ENCODE measurements at regions not wholly inside any gene's neighbourhood (a gene's known extent, or its start where the extent isn't known, plus 50 kb on each side); places are given as distances from the start of the nearest gene placed in this dataset.
"Not testable (repeated sequence)": the region's sequence is repeated elsewhere in the genome, so short reads cannot be mapped to it uniquely, and the experiment has no call there.

DNA sequence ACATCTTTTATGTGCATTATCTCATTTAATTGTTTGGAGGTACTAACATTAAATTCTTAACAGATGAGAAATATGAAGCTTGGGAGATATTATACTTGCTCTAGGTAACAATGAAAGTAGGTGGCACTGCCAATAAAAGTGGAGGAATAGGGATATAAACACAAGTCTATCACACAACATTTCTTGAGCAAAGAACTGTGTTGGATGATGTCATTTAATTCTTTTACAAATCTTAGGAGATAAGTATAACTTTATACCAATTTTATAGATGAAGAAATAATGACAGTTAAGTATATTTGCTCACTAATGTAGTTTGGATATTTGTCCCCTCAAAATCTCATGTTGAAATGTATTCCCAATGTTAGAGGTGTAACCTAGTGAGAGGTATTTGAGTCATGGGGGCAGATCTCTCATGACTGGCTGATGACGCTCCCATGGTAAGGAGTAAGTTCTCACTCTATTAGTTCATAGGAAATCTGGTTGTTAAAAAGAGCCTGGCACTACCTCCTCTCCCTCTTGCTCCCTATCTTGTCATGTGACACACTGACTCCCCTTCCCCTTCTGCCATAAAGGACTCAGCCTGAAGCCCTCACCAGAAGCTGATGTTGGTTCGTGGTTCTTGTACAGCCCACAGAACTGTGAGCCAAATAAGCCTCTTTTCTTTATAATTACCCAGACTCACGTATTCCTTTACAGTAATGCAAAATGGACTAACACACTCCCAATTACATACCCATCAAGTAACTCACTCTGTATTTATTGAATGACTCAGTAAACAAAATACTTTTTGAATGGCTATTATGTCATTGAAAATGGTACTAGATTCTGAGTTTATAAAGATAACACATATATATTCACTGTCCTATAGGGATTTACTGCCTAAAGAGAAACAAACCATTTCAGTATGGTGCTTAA is 146.8 kb upstream of the KITLG start:
- DNase-seq (ENCODE audit: low read depth in 2 of 2, low spot score in 1 of 2): no peak

DNA sequence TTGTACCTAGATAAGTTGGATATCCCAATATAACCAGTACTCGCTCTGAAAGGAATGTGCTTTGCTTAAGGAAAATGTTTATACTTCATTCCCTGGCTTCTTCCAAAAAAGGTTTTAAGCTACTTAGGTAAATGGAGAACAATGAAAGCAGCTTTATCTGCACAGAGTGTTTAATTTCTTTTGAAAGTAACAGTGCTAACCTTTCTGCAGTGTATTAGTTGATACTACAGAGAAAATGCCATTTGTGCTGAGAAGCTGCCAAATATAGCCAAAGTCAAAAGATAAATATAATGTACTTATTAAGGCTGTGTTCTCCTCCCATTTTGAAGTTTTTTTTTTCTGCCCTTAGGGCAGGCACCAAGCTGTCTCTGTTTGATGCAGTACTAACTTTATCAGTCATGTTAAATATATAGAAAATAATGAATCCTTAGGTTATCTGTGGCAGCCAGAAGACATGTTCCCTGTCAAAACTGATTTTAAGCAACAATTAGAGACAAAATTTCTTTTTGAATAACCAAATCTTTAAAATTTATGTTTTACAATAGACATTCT is 145.4 kb upstream of the KITLG start:
- DNase-seq (ENCODE audit: low read depth in 2 of 2, low spot score in 1 of 2): no peak

DNA sequence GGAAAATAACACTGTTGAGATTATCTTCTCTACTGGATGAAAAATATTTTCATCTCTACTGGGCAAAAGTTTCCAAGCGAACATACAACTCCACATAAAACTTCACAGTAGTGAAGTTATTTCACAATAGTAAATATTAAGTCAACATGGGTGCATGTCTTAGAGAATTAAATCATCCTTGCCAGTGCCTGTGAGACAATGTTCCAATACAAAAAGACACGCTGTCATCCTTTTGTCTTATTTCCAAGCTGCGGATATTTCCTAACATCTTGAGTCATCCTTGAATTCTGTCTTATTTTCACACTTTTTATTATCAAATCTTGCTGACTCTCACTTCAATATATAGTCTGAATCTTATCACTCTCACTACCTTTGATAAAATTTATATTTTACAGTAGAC is 142.9 kb upstream of the KITLG start:
- no peak for DNase-seq (ENCODE audit: low read depth in 2 of 2, low spot score in 1 of 2)

DNA sequence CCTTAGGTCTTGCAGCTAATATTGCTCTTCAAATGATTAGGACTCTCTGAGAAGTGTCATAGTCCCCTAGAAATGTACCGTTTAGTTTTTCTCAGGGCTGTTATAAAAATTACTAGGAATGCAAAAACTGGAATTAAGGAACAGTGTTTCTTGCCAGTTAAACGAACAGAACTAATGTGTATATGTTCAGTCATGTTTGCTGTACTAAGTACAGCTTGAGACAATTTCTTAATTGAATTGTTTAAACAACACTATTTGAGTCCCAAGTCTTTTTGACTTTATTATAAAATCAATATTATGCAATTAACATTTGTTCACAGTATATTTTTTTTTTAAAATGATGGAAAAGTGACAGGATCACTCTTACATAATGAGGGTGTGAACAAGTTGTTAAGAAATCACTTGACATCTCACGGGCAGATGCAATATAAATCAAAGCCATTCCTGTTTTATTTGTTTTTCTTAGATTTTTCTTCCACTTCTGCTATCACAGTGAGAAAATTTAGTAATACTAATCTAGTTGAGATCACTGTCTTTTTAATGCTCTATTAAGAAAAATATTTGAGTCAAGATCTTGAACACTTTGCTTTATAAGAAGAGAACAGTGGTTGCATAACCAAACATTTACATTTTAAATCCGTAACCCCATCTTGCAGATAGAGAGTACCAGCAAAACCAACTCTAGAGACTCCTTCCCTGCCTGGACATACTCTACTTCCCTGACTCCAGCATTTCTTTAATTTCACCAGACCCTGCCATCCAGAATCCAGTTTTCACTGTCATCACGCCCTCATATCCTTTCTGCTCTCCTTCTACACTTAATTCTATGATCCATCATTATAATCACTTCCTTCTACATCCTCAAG is 140.7 kb upstream of the KITLG start:
- DNase-seq (ENCODE audit: low read depth in 2 of 2, low spot score in 1 of 2): no peak

DNA sequence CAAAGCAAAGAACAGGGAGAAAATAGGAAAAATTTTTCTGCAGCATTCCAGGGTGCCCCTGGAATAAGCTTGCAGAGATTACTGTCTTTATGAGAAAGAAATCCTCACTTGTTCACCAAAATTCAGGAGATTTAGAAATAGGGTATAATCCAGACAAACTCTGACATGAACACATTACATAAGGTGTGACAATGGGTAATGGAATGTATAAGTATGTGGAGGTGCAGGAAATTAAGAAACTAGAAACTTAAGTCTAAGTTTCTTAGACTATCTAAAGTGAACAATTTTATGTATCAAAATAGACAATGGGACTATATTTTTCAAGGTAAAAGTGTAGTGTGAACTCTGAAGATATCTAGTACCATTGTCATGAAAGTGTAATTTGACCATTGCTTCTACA is 140.0 kb upstream of the KITLG start:
- DNase-seq (ENCODE audit: low read depth in 2 of 2, low spot score in 1 of 2): no peak

DNA sequence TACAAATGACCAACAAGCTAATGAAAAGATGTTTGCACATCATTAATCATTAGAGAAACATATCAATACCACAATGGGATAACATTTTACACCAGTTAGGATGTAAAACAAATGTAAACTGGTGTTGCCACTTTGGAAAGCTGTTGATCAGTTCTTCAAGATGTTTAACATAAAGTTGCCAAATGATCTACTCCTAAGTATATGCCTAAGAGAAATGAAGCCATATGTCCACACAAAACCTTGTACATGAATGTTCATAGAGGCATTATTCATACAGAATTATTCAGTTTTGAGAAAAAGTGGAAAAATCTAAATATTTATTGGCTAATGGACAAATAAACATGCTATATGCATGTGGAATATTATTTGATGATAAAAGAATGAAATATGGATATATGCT is 136.9 kb upstream of the KITLG start:
- DNase-seq (ENCODE audit: low read depth in 2 of 2, low spot score in 1 of 2): no peak

DNA sequence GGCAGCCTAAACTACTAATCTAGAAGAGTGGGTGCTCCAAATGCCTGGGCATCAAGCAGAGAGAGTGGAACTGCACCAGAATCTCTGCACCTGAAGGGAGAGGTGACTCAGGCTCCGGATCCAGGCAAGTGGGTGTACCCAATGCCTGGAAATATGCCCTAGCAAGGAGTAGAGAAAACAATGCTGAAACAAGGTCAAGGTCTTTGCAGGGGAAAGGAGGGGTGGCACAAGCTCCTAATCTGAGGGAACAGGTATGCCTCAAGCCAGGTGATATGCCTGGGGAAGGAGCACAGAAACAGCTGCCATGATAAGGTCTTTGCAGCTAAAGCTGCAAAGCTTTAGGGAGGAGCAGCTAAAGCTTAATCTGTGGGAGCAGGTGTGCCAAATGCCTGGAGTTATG is 136.0 kb upstream of the KITLG start:
- DNase-seq (ENCODE audit: low read depth in 2 of 2, low spot score in 1 of 2): no peak

DNA sequence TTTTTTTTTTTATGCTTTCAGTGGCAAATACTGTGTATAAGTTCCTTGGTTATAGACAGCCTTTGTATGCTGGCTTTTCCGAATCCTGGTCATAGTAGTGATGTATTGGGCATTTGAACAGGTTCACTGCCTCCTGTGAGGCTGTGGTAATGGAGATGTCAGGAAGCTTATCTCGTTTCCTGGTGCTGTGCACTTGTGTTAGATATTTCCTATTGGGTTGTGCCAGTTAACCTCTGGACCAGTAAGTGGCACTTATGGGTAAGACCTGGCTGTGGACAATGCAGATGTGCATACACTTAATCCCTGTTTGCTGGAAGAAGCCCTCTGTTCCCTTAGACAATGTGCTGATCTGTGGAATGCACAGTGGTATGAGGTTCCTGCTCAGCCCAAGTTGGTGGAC is 135.4 kb upstream of the KITLG start:
- no peak for DNase-seq (ENCODE audit: low read depth in 2 of 2, low spot score in 1 of 2)

DNA sequence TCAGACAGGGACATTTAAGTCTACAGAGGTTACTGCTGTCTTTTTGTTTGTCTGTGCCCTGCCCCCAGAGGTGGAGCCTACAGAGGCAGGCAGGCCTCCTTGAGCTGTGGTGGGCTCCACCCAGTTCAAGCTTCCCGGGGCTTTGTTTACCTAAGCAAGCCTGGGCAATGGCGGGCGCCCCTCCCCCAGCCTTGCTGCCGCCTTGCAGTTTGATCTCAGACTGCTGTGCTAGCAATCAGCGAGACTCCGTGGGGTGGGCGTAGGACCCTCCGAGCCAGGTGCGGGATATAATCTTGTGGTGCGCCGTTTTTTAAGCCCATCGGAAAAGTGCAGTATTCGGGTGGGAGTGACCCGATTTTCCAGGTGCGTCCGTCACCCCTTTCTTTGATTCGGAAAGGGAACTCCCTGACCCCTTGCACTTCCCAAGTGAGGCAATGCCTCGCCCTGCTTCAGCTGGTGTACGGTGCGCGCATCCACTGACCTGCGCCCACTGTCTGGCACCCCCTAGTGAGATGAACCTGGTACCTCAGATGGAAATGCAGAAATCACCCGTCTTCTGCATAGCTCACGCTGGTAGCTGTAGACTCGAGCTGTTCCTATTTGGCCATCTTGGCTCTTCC is 134.1 kb upstream of the KITLG start:
- DNase-seq (ENCODE audit: low read depth in 2 of 2, low spot score in 1 of 2): not testable (repeated sequence)

DNA sequence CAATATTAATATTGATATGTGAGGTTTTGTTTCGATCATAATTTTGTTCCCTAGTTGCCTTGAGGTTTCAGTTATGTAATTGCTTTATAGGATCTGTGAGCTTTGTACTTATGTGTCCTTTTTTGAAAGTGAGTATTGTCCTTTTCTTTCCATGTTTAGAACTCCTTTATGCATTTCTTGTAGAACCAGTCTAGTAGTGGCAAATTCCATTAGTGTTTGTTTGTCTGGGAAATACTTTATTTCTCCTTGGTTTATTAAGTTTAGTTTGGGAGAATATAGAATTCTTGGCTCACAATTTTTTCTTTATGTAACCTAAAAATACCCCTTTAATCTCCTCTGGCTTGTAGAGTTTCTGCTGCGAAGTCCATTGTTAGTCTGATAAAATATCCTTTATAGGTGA is 127.5 kb upstream of the KITLG start:
- DNase-seq (ENCODE audit: low read depth in 2 of 2, low spot score in 1 of 2): no peak

DNA sequence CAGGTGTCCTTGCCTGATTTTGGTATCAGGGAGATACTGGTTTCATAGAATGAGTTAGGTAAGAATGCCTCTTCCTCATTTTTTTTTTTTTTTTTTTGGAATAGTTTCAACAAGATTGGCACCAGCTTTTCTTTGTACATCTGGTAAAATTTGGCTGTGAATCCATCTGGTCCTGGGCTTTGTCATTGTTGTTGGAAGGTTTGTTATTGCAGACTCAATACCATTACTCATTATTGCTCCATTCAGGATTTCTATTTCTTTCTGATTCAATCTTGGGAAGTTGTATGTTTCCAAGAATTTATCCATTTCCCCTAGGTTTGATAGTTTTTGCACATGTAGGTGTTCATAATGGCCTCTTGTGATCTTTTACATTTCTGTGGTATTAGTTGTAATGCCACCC is 126.0 kb upstream of the KITLG start:
- no peak for DNase-seq (ENCODE audit: low read depth in 2 of 2, low spot score in 1 of 2)

DNA sequence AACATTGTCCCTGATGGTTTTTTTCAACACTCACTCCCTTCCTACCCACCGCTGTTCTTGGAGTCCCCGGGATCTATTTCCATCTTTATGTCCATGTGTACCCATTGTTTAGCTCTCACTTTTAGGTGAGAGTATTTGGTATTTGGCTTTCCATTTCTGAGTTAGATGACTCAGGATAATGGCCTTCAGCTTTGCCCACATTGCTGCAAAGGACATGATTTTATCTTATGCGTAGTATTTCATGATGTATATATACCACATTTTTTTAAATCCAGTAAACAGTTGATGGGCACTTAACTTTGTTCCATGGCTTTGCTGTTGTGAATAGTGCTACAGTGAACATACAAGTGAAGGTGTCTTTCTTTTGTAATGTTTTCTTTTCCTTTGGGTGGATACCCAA is 123.5 kb upstream of the KITLG start:
- DNase-seq (ENCODE audit: low read depth in 2 of 2, low spot score in 1 of 2): no peak

DNA sequence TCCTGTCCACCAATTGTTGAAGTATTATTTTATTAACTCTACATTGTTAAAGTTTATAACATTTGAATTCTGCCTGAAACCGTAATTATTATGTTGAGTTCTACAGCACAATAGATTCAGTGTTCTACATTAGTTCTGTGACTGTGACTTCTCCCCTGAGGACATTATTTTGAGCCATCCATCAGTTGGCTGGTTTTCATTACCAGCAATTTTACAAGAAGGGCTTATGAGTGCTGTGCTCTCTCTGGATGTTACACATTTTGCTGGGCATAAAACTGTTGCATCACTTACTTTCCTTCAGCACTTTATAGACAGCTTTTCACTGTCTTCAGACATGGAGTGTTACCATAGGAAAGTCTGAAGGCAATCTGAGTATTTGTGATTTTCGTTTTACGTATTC is 118.2 kb upstream of the KITLG start:
- no peak for DNase-seq (ENCODE audit: low read depth in 2 of 2, low spot score in 1 of 2)

DNA sequence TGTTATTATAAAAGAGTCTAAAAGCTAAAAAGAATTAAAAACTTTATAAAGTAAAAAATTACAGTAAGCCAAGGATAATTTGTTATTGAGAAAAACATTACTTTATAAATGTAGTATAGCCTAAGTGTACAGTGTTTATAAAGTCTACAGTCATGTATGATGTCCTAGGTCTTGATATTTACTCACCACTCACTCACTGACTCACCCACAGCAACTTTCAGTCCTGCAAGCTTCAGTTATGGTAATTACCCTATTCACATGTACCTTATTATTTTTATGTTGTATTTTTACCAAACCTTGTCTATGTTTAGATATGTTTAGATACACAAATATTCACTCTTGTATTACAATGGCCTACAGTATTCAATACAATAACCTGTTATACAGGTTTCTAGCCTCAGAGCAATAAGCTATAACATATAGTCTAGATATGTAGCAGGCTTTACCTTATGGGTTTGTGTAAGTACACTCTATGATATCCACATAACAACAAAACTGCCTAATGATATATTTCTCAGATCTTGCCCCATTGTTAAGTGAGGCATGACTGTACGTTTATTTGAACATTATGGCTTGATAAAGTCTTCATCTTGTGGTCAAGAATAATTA is 113.7 kb upstream of the KITLG start:
- DNase-seq (ENCODE audit: low read depth in 2 of 2, low spot score in 1 of 2): no peak

DNA sequence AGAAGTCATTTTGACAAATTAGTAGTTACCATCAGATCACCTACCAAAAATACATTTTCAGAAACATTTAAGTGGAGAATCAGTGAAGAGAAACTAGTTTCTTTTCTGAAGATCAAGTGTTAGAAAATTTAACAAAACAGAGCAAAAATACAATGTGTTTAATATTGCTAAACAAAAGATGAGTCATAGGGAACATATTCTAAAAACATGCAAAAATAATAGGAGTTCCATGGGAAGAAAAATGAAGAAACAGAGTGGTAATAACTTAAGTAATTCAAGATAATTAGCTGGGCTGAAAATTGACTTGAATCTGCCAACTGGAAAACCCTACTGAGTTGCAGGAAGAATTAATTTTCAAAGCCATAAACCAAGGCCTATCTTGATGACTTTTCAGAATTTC is 111.5 kb upstream of the KITLG start:
- no peak for DNase-seq (ENCODE audit: low read depth in 2 of 2, low spot score in 1 of 2)

DNA sequence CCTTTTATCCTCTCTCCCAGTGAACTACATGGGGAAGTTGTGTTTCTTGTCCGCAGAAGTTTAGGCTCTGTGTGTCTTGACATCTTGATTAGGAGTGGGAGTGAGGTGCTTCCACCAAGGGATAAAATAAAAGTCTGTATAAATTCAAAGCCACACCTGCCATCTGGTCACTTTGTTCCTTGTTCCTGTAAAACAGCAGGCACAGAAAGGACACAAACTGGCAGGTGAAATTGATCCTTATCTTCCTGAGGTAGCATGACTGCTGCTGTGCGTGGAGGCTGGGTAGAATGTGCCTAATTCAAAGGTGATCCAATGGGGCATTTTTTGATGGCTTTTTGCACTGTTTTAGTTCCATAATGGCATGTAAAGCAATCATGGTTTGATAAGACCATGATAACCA is 104.3 kb upstream of the KITLG start:
- no peak for DNase-seq (ENCODE audit: low read depth in 2 of 2, low spot score in 1 of 2)

DNA sequence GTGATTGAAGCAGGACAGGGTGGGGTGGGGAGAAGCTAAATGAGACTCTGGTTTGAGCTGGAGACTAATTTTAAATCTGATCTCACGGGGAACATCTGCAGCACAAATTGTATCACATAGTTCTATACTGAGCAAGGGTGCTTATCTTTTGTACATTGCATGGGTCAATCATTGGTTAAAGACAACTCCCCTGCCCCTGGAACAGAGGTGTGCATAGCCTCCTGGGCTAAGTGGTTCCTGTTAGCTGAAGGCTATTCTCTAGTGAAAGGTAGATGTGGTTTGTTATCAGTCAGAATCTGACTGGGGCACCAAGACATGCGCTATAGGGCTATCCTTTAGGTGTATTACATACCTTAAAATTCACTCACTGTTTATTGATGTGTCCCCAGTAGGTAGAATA is 103.9 kb upstream of the KITLG start:
- no peak for DNase-seq (ENCODE audit: low read depth in 2 of 2, low spot score in 1 of 2)

DNA sequence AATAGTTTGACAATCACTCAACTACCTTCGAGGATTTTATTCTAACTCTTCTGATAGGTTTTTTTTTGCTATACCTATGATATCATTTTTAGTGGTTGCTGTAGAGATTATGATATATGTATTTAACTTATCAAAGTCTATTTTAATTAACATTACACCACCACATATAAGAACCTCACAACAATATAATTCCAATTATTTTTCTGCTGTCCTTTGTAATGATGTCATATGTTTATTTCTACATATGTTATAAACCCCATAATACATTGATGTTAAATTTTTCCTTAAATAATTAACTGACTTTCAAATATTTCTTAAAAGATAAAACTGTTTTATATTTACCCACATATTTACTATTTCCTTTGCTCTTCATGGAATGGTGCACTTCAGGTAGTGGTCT is 103.4 kb upstream of the KITLG start:
- DNase-seq (ENCODE audit: low read depth in 2 of 2, low spot score in 1 of 2): no peak

DNA sequence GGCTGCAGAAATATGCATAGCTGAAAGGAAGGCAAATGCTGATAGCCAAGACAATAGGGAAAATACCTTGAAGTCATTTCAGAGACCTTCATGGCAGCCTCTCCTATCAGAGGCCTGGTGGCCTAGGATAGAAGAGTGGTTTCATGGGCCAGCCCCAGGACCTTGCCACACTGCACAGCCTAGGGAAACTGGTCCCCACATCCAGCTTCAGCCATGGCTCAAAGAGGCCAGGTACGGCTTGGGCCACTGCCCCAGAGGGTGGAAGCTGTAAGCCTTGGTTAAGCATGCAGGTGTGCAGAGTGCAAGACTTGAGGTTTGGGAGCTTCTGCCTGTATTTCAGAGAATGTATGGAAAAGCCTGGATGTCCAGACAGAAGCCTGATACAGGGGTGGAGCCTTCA is 101.0 kb upstream of the KITLG start:
- DNase-seq (ENCODE audit: low read depth in 2 of 2, low spot score in 1 of 2): no peak

DNA sequence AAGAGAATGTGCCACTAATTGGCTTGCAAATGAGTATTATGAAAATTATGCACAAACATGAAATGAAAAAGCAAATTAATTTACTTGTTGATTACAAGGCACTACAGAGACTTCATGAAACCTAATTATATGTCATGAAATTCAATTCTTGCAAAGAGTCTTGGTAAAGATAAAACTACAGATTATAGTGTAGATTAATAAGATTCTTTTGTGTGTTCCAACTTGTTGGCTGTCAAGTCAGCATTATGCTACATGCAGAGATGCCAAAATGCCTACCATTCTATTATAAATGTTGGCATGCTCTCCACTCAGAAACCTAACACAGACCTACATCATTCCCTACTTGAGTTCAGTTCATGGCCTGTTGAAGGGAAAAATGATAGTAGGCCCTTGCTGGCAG is 97.2 kb upstream of the KITLG start:
- no peak for DNase-seq (ENCODE audit: low read depth in 2 of 2, low spot score in 1 of 2)

DNA sequence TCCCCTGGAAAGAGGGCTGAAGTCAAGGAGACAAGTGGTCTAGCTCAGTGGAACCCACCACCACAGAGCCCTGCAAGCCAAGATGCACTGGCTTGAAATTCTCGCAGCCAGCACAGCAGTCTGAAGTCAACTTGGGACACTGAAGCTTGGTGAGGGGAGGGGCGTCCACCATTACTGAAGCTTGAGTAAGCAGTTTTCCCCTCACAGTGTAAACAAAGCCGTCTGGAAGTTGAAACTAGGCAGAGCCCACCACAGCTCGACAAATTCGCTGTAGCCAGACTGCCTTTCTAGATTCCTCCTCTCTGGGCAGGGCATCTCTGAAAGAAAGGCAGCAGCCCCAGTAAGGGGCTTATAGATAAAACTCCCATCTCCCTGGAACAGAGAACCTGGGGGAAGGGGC is 87.3 kb upstream of the KITLG start:
- not testable (repeated sequence) for DNase-seq (ENCODE audit: low read depth in 2 of 2, low spot score in 1 of 2)
